AG04450 (cell line): ENCODE measurements at regions not wholly inside any gene's neighbourhood (a gene's known extent, or its start where the extent isn't known, plus 50 kb on each side); places are given as distances from the start of the nearest gene placed in this dataset.

ENCODE experiments used
- CTCF ChIA-PET: fragments of 300-600, 350-600 bp; formaldehyde crosslinking; extraction: SDS; loops from one replicate; lab custom pipeline; 2022; ENCODE audit warnings: antibody characterized with exemption, inconsistent platforms; lab: Charles Lee
- POLR2A ChIA-PET: fragments of 350-600 bp; formaldehyde crosslinking; extraction: SDS; loops from one replicate; lab custom pipeline; 2021; ENCODE audit warnings: antibody characterized with exemption, inconsistent platforms; lab: Yijun Ruan, JAX
- DNase-seq: peaks from one replicate; pipeline ENCODE4 v3.0.0-alpha.2; 2011; ENCODE audit warnings: low read depth, low spot score
- H3K27ac ChIP-seq: one replicate; pipeline ENCODE4 v1.5.1; 2012; ENCODE audit warnings: low read depth, low read length, control low read depth
- H3K27me3 ChIP-seq: one replicate; pipeline ENCODE4 v1.6.0; 2012; ENCODE audit warnings: low read length; ENCODE audit not compliant: control insufficient read depth, insufficient read depth
- H3K4me3 ChIP-seq: 2 replicates; pipeline ENCODE4 v1.5.1; 2011; ENCODE audit warnings: mild to moderate bottlenecking, low read depth, low read length, control low read depth
- H3K9me3 ChIP-seq: 2 replicates; pipeline ENCODE4 v1.5.1; 2012; ENCODE audit warnings: low read length; ENCODE audit not compliant: control insufficient read depth, insufficient read depth
- TF ChIP-seq, protein P1 (sequence below): IDR thresholded peaks from 2 replicates; pipeline ENCODE4 v1.5.1; 2011; ENCODE audit warnings: low read depth, low read length, control low read depth, inconsistent platforms

DNA sequence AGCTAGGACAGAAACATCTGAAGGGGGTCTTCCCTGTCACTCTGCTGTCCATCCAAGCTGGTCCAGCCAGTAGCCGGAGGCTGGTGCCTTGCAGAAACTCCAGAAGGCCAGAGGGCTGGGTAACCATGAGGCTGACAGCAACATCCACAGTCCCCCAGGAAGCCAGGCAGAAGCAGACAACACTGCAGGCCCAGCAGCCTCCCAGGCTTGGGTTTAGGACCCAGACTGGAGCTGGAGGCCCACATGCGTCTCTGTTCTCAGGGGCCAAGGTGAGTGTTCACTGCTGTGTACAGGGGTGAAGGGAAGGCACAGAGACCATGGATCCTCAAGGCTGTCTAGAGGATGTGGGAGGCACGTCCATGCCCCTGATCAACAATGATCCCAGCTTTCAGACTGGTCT, 136.4 kb upstream of the PRMT8 start:
- H3K4me3 ChIP-seq = no peak overlapping the region
- POLR2A ChIA-PET = no interaction called here
- TF ChIP-seq, protein P1, sequence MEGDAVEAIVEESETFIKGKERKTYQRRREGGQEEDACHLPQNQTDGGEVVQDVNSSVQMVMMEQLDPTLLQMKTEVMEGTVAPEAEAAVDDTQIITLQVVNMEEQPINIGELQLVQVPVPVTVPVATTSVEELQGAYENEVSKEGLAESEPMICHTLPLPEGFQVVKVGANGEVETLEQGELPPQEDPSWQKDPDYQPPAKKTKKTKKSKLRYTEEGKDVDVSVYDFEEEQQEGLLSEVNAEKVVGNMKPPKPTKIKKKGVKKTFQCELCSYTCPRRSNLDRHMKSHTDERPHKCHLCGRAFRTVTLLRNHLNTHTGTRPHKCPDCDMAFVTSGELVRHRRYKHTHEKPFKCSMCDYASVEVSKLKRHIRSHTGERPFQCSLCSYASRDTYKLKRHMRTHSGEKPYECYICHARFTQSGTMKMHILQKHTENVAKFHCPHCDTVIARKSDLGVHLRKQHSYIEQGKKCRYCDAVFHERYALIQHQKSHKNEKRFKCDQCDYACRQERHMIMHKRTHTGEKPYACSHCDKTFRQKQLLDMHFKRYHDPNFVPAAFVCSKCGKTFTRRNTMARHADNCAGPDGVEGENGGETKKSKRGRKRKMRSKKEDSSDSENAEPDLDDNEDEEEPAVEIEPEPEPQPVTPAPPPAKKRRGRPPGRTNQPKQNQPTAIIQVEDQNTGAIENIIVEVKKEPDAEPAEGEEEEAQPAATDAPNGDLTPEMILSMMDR = no peak
- CTCF ChIA-PET = no interaction called here
- DNase-seq = no peak
- no peaks in the 10 kb centered on the region for H3K9me3 ChIP-seq
- H3K27me3 ChIP-seq = peaks cover 18% of the 10 kb centered on the region
- H3K27ac ChIP-seq = no peak overlapping the region

DNA sequence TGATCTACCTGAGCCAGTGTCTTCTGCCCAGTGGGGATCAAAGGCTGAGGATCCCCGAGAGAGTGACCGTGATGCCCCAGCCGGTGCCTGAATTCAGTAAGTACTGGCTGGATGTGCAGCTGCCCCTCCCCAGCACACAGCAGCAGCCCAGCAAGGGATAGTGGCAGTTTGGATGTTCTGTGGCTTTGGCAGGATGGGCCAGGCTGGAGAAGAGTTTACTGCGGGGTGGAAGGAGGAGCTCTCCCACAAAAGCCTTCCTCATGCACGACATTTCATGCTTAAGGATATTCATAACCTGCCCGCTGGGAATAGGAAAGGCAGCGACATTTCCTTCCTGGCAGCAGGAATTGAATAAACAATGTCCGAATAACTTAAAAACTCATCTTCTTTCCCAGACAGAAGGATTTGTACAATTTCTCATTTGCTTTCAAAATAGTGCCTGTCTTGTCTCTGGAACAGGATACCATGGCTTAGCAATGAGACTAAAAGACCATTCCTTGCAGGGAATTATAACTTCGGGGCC, 135.6 kb upstream of the PRMT8 start:
- Histone ChIP-seq H3K27me3 (peaks cover 14% of the 10 kb centered on the region), H3K27ac (no peak overlapping the region), H3K4me3 (no peak overlapping the region), H3K9me3 (no peaks in the 10 kb centered on the region)
- DNase-seq = no peak
- TF ChIP-seq, protein P1 = no peak
- CTCF ChIA-PET = no interaction called here
- POLR2A ChIA-PET = no interaction called here

DNA sequence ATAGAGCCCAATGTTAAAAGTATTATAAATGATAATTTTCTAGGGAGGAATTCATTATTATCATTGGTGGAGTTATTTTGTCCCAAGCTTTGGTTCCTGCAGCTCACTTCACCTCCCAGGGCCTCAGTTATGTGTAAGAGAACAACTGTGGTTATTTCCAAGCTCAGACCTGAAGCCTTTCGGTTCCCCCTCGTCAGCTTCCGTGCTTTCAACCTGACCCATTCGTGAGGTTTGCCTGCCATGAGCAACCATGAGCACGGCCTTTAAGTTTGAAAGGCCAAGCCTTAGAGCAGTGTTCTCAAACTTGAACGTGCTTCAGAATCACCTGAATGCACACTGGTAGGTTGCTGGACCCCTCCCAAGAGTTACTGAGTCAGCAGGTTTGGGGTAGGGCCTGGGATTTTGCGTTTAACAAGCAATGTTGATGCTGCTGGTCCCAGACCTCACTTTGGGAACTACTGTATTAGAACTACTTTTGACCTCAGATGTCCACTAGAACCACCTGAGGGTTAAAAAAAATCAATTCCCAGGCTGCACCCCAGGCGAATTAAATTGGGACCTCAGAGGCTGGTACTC, 133.0 kb upstream of the PRMT8 start:
- ChIA-PET POLR2A (no interaction called here), CTCF (no interaction called here)
- Histone ChIP-seq H3K27ac (no peak overlapping the region), H3K9me3 (no peaks in the 10 kb centered on the region), H3K27me3 (peaks cover 15% of the 10 kb centered on the region), H3K4me3 (no peak overlapping the region)
- TF ChIP-seq, protein P1 = no peak
- no peak for DNase-seq

DNA sequence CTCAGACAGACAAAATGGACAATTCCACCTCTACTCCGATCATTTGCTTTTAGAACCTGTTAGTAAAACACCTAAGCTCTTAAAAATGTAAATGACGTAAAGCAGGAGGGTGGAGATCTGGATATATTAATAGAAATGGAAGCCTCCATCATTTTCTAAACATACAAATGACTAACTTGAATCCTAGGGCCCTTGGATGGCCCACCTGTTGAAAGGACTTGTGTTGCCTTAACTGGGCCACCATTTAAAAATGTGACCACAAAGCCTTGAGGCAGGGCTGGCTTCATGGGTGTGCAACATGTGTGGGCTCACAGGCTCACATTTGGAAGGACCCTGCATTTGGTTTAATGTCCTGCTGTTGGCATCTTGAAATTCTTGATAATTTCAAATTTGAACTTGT, 131.5 kb upstream of the PRMT8 start:
- no peak for DNase-seq
- no peaks in the 10 kb centered on the region for H3K9me3 ChIP-seq
- POLR2A ChIA-PET = no interaction called here
- CTCF ChIA-PET = no interaction called here
- no peak overlapping the region for H3K27ac ChIP-seq
- H3K27me3 ChIP-seq = peaks cover 22% of the 10 kb centered on the region
- H3K4me3 ChIP-seq = no peak overlapping the region
- TF ChIP-seq, protein P1 = no peak

DNA sequence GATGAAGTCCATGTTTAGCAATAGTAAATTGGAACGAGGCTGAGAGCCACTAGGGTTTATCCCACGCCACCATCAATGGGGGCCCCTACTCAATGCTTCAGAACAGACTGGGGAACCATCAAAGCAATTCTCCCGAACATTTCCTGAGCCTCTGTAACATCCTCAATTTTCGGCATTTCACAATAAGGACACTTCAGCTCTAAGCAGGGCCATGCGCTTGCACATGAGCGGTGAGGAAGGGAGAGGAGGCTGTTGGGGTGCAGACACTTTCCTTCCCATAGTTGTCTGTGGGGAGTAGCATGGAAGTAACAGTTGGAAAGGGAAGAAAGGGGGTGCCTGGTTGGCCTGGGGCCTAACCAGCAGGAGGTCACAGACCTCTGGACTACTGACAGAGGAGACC, 129.9 kb upstream of the PRMT8 start:
- no peak overlapping the region for H3K4me3 ChIP-seq
- POLR2A ChIA-PET = no interaction called here
- CTCF ChIA-PET = interaction anchor here (1.1 kb wide), 1 partner anchor 61 kb away, joined by 6 read pairs; no protein-coding TSS in a partner anchor
- no peak for DNase-seq
- TF ChIP-seq, protein P1 = no peak
- no peak overlapping the region for H3K27ac ChIP-seq
- H3K27me3 ChIP-seq = peaks cover 28% of the 10 kb centered on the region
- no peaks in the 10 kb centered on the region for H3K9me3 ChIP-seq
